Breast epithelium (tissue), 4 donors: ENCODE measurements at regions not wholly inside any gene's neighbourhood (a gene's known extent, or its start where the extent isn't known, plus 50 kb on each side); places are given as distances from the start of the nearest gene placed in this dataset.

Experiments
- DNase-seq, 2 donors: peaks; one replicate each; pipeline ENCODE4 v3.0.0-alpha.2; 2019; ENCODE audit warnings: low spot score in 2 of 2
- H3K27ac ChIP-seq, 2 donors: fragments of 200-600 bp; sonication (generic) in 1 of 2; one replicate each; pipeline ENCODE4 v1.5.1; 2016 to 2019; ENCODE audit warnings: mild to moderate bottlenecking in 1 of 2
- H3K27me3 ChIP-seq, 2 donors: fragments of 200-600 bp; sonication (generic) in 1 of 2; one replicate each; pipeline versions ENCODE4 v1.5.1 to v1.6.0; 2017 to 2019; ENCODE audit warnings: control low read depth in 1 of 2, mild to moderate bottlenecking in 1 of 2
- H3K36me3 ChIP-seq: fragments of 200-600 bp; one replicate; pipeline ENCODE4 v1.5.1; 2019
- H3K4me1 ChIP-seq, 2 donors: fragments of 200-600 bp; sonication (generic); one replicate each; pipeline ENCODE4 v1.5.1; 2016 to 2019; ENCODE audit warnings: control low read depth in 1 of 2
- H3K4me3 ChIP-seq, 3 donors: fragments of 200-600 bp; sonication (generic); 1 replicate in 2 of 3; 2 replicates in 1 of 3; pipeline ENCODE4 v1.5.1; 2016 to 2019; ENCODE audit warnings: mild to moderate bottlenecking in 3 of 3, moderate library complexity in 2 of 3
- H3K9me3 ChIP-seq, 2 donors: fragments of 200-600 bp; sonication (generic) in 1 of 2; one replicate each; pipeline ENCODE4 v1.5.1; 2016 to 2019; ENCODE audit warnings: control low read depth in 1 of 2
- POLR2A ChIP-seq: fragments of 450-650 bp; IDR thresholded peaks from one replicate; pipeline ENCODE4 v1.6.1; 2016; ENCODE audit warnings: antibody characterized with exemption, mild to moderate bottlenecking, moderate library complexity
- POLR2AphosphoS5 ChIP-seq, 3 donors: sonication (generic); formaldehyde crosslinking; IDR thresholded peaks; one replicate each; pipeline ENCODE4 v1.6.1; 2017; ENCODE audit warnings: antibody characterized with exemption in 3 of 3
- intact Hi-C: fragments of 100-400 bp; cut with DNase I; formaldehyde crosslinking; loops from one replicate; pipeline ENCODE4 v1.15.1; 2023; ENCODE audit warnings: low total_unique reads
- TF ChIP-seq, protein P1 (sequence below), 3 donors: fragments of 450-650 bp; IDR thresholded peaks; one replicate each; pipeline ENCODE4 v1.5.1; 2016 to 2017; ENCODE audit warnings: antibody characterized with exemption in 3 of 3, mild to moderate bottlenecking in 3 of 3, moderate library complexity in 3 of 3

DNA sequence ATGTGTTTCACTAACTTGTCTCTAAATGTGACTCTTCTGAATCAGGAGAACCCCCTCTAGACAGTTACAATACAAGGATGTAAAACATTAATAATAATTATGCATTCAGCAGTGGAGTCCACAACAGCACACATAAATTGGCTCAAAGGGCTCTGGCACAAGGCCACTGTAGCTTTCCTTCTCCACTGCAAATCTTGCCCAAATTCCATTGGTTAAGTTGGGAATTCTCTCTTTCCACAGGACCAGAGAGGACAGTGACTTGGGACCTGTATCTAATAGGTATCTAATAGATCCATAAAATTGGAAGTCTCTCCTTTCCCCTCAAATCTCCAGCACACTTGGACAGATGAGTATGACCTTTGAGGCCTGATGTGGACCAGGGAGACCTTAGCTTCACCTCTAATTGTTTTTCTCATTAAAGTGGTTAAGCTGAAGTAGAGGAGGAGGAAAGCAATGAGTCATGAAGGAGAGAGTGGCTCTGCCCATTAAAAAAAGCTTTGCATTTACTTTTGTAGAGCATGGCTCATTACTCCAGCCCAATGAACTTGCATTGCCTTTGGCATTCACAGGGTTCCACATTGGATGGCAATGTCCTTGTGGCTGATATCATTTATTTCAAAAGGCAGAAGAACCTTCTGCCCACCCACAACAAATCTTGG lies 72.3 kb upstream of the SH3RF1 start:
- intact Hi-C loops: no loop called here
- H3K9me3 ChIP-seq: no peaks in the 10 kb centered on the region
- H3K4me3 ChIP-seq: no peak overlapping the region
- H3K36me3 ChIP-seq: no peaks in the 10 kb centered on the region
- DNase-seq: no peak
- TF ChIP-seq POLR2A (no peak), POLR2AphosphoS5 (IDR thresholded peaks at IDR 0.05) (no peak)
- TF ChIP-seq, protein P1, sequence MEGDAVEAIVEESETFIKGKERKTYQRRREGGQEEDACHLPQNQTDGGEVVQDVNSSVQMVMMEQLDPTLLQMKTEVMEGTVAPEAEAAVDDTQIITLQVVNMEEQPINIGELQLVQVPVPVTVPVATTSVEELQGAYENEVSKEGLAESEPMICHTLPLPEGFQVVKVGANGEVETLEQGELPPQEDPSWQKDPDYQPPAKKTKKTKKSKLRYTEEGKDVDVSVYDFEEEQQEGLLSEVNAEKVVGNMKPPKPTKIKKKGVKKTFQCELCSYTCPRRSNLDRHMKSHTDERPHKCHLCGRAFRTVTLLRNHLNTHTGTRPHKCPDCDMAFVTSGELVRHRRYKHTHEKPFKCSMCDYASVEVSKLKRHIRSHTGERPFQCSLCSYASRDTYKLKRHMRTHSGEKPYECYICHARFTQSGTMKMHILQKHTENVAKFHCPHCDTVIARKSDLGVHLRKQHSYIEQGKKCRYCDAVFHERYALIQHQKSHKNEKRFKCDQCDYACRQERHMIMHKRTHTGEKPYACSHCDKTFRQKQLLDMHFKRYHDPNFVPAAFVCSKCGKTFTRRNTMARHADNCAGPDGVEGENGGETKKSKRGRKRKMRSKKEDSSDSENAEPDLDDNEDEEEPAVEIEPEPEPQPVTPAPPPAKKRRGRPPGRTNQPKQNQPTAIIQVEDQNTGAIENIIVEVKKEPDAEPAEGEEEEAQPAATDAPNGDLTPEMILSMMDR (IDR thresholded peaks at IDR 0.05): no peak
- no peaks in the 10 kb centered on the region for H3K27me3 ChIP-seq
- H3K4me1 ChIP-seq: no peaks in the 10 kb centered on the region
- H3K27ac ChIP-seq: no peak overlapping the region

DNA sequence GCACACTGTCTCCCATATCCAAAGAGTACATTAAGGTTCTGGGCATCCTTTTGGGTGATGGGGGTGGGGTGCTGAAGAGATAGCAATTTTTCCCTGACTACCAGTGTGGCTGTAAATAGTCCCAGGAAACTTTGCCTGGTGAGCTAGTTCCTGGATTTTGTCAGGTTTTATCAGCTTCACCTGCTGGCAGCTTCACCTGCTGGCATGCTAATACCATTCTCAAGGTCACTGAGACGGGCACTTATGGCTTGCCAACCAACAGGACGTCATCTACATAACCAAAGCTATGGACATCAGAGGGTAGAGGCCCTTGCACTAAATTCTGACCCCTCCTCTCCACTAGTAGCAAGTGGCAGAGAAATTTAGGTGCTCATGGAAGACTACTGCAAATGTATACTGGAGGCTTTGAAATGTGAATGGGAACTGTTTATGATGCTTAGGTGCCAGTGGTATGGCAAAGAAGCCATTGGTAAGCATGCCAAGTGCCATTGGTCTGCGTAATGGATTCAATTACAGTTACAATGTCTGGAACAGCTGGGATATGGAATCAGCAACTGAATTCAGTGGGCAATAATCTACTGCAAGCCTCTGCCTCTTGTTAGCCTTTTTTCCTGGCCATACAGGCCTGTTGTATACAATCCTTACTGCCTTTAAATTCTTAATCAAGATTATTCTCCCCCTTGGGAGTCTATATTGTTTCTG lies 71.6 kb upstream of the SH3RF1 start:
- TF ChIP-seq, protein P1 (IDR thresholded peaks at IDR 0.05): no peak
- TF ChIP-seq POLR2AphosphoS5 (IDR thresholded peaks at IDR 0.05) (no peak), POLR2A (no peak)
- Histone ChIP-seq H3K27me3 (no peaks in the 10 kb centered on the region), H3K27ac (no peak overlapping the region), H3K4me3 (no peak overlapping the region), H3K36me3 (no peaks in the 10 kb centered on the region), H3K4me1 (no peaks in the 10 kb centered on the region), H3K9me3 (no peaks in the 10 kb centered on the region)
- intact Hi-C loops: no loop called here
- no peak for DNase-seq

DNA sequence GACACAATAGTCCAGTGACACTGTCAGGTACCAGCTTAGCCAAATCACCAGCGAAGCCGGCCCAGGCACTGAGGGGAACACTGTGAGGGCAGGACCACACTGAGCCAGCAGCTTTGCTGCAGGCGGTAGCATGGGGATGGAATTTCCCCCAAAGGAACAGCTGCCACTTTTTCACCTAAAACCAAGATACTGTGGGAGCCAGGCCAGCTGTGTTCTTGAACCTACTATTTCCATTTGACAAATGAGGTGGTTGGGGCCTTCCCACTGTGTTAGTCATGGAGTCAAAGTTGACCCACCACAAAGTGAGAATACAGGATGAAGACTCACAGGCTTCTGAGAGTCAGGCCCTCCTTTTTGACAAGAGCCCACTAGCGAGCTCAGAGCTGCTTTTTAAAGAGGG lies 70.7 kb upstream of the SH3RF1 start:
- Histone ChIP-seq H3K27ac (no peak overlapping the region), H3K27me3 (no peaks in the 10 kb centered on the region), H3K4me1 (no peaks in the 10 kb centered on the region), H3K36me3 (no peaks in the 10 kb centered on the region), H3K4me3 (no peak overlapping the region), H3K9me3 (no peaks in the 10 kb centered on the region)
- intact Hi-C loops: no loop called here
- TF ChIP-seq, protein P1 (IDR thresholded peaks at IDR 0.05): no peak
- TF ChIP-seq POLR2A (no peak), POLR2AphosphoS5 (IDR thresholded peaks at IDR 0.05) (no peak)
- no peak for DNase-seq

DNA sequence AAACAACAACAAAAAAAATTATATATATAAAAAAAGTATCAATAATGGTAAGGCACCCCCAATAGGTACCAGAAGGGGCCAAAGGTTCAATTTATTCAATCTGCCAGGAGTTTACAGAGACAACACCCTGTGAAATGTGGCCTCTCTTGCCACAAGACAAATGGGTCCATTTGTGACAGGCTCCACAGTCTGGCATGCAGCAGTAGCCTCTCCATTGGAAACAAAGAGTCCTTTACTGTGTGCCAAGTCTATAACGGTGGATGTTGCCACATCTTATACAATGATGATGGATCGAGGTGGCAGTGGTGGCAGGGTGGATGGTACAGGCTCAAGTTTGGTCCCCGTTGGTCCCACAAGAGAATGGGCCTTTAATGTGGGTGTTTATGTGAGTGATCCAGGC lies 70.1 kb upstream of the SH3RF1 start:
- intact Hi-C loops: no loop called here
- TF ChIP-seq, protein P1 (IDR thresholded peaks at IDR 0.05): no peak
- no peak for TF ChIP-seq POLR2AphosphoS5 (IDR thresholded peaks at IDR 0.05)
- no peak for TF ChIP-seq POLR2A
- Histone ChIP-seq H3K27me3 (no peaks in the 10 kb centered on the region), H3K4me3 (no peak overlapping the region), H3K36me3 (no peaks in the 10 kb centered on the region), H3K9me3 (no peaks in the 10 kb centered on the region), H3K27ac (no peak overlapping the region), H3K4me1 (no peaks in the 10 kb centered on the region)
- DNase-seq: no peak

DNA sequence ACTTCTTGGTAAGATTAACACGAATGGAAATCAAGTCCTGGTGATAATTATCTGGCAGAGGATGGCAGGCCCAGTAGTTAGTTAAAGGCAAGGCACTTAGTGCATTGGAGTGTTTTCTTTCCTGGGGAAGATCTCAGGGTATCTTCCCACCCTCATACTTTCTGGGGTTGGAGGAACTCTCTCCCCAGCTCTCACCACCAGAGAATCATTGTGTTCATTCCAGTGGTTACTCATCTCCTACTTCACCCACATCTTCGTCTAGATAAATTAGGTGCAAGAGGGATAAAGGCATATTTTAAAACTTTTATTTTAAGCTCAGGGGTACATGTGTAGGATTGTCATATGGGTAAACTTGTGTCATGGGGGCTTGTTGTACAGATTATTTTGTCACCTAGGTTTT lies 67.5 kb upstream of the SH3RF1 start:
- Histone ChIP-seq H3K9me3 (no peaks in the 10 kb centered on the region), H3K27me3 (no peaks in the 10 kb centered on the region), H3K27ac (peak overlapping the region in 1 of 2 donors; percentile 48), H3K4me1 (no peaks in the 10 kb centered on the region), H3K4me3 (no peak overlapping the region), H3K36me3 (no peaks in the 10 kb centered on the region)
- intact Hi-C loops: no loop called here
- TF ChIP-seq POLR2AphosphoS5 (IDR thresholded peaks at IDR 0.05): no peak
- TF ChIP-seq, protein P1 (IDR thresholded peaks at IDR 0.05): no peak
- TF ChIP-seq POLR2A: no peak
- no peak for DNase-seq
